ENCODE measurements at regions not wholly inside any gene's neighbourhood (a gene's known extent, or its start where the extent isn't known, plus 50 kb on each side); places are given as distances from the start of the nearest gene placed in this dataset.
A peak's percentile ranks its signal among the peaks of the same experiment; 100 is the strongest.

DNA sequence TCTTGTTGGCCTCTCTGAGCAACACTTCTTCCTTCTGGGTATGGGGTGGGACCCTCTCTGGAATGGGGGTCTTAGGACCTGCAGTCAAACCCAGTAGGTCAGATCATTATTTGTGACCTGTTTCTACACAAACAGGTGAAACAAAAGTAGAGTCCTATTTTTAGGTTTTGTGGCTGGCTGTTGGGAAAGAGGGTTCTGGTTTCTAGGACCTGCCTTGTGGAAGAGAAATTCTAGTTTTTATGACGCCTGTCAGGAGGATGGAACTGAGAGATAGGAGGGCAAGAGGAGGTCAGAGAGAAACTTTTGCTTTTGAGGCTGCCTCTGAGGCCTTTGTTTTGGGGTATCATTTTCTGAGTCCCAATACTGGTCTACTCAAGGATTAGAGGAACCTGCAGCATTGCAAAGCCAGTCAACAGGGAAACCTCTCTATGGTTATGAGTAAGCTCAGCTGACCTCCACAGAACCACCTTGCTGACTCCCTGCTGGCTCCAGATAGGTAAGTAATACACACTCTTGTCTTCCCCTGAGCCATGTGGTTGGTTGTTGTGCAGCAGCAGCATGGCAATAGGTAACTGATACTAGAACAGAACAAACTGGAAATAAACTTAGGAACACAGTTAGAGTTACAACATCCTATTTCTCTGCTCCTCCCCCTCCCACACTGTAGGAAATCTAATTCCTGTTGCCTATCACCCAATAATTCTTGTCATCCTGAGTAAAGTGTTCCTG is 114.7 kb upstream of the VCX3B start:
- no peak overlapping the region for H3K27ac ChIP-seq (ENCODE audit: low read depth, low read length, poor library complexity, severe bottlenecking)
- no peak overlapping the region for H3K4me3 ChIP-seq (ENCODE audit: low read depth, low read length, poor library complexity, severe bottlenecking)
- TF ChIP-seq EZH2 (IDR thresholded peaks at IDR 0.05; ENCODE audit: borderline replicate concordance, low read depth, low read length, poor library complexity, severe bottlenecking): no peak
- TF ChIP-seq, protein P1, sequence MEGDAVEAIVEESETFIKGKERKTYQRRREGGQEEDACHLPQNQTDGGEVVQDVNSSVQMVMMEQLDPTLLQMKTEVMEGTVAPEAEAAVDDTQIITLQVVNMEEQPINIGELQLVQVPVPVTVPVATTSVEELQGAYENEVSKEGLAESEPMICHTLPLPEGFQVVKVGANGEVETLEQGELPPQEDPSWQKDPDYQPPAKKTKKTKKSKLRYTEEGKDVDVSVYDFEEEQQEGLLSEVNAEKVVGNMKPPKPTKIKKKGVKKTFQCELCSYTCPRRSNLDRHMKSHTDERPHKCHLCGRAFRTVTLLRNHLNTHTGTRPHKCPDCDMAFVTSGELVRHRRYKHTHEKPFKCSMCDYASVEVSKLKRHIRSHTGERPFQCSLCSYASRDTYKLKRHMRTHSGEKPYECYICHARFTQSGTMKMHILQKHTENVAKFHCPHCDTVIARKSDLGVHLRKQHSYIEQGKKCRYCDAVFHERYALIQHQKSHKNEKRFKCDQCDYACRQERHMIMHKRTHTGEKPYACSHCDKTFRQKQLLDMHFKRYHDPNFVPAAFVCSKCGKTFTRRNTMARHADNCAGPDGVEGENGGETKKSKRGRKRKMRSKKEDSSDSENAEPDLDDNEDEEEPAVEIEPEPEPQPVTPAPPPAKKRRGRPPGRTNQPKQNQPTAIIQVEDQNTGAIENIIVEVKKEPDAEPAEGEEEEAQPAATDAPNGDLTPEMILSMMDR (conservative IDR thresholded peaks at IDR 0.05; ENCODE audit: low read depth, low read length): no peak
- no peaks in the 10 kb centered on the region for H3K27me3 ChIP-seq (replicated peaks; ENCODE audit: insufficient read depth, low read depth, low read length, poor library complexity)
- H3K9me3 ChIP-seq (ENCODE audit: low read depth, low read length, poor library complexity, severe bottlenecking): no peaks in the 10 kb centered on the region
- H3K36me3 ChIP-seq (ENCODE audit: insufficient read depth, low read length, poor library complexity, severe bottlenecking): no peaks in the 10 kb centered on the region
- CTCF ChIA-PET: no interaction called here
- intact Hi-C loops (cut with micrococcal nuclease; ENCODE audit: unreplicated experiment): no loop called here
- no peak for DNase-seq (ENCODE audit: low spot score)
- H3K4me1 ChIP-seq (ENCODE audit: insufficient read depth, low read length, poor library complexity, severe bottlenecking): no peaks in the 10 kb centered on the region
- POLR2A ChIA-PET (ENCODE audit: low non-redundant PET): no interaction called here
- no TSS peak for BruUV-seq (replicated peaks)

DNA sequence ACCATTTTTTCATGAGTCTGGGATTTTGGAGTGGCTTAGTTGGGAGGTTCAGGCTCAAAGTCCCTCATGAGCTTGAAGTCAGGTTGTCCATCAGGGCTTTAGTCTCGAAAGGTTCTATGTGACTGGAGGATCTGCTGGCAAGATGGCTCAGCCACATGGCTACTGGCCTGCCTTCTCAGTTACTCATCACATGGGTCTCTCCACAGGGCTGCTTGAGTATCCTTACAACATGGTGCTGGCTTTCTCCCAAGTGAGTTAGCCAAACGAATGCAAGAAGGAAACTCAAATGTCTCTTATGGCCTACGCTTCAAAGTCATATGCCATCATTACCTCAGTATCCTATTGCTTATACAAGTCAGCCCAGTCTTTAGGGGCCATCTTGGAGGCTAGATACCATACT is 106.3 kb upstream of the VCX3B start:
- H3K27ac ChIP-seq (ENCODE audit: low read depth, low read length, poor library complexity, severe bottlenecking): no peak overlapping the region
- H3K27me3 ChIP-seq (replicated peaks; ENCODE audit: insufficient read depth, low read depth, low read length, poor library complexity): no peaks in the 10 kb centered on the region
- intact Hi-C loops (cut with micrococcal nuclease; ENCODE audit: unreplicated experiment): no loop called here
- no peaks in the 10 kb centered on the region for H3K36me3 ChIP-seq (ENCODE audit: insufficient read depth, low read length, poor library complexity, severe bottlenecking)
- no peak overlapping the region for H3K4me3 ChIP-seq (ENCODE audit: low read depth, low read length, poor library complexity, severe bottlenecking)
- ChIA-PET CTCF (no interaction called here), POLR2A (ENCODE audit: low non-redundant PET) (no interaction called here)
- TF ChIP-seq, protein P1 (conservative IDR thresholded peaks at IDR 0.05; ENCODE audit: low read depth, low read length): no peak
- no peaks in the 10 kb centered on the region for H3K4me1 ChIP-seq (ENCODE audit: insufficient read depth, low read length, poor library complexity, severe bottlenecking)
- no peaks in the 10 kb centered on the region for H3K9me3 ChIP-seq (ENCODE audit: low read depth, low read length, poor library complexity, severe bottlenecking)
- BruUV-seq (replicated peaks): no TSS peak
- no peak for DNase-seq (ENCODE audit: low spot score)

DNA sequence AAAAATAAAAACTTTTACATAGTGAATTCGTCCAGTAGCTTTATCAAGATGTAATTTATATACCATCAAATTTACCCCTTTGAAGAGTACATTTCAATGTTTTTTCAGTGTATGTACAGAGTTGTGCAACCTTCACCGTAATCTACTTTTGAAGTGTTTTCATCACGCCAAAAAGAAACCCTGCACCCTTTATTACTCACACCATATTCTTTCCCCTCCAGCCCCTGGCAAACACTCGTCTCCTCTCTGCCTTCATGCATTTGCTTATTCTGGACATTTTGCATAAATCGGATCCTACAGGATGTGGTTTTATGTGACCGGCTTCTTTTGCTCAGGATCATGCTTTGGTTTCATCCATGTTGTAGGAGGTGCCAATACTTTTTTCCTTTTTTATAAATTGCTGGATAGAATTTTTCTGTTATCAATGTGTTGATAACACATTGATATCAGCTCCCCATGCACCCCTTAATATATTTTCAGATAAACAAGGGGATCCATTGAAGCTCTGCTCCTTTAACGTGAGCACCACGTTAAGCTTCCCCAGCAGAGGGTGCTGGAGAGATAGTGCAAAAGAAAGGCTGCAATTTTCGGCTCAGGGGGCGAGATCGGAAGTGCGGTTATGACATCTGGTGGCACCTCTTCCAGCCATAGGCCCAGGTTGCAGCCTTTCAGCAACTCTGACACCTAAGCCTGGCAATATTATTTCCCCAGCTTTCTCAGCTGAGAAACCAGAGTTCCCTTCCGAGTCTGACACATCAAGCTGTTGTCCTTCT is 100.1 kb upstream of the VCX3B start:
- no peak for TF ChIP-seq EZH2 (IDR thresholded peaks at IDR 0.05; ENCODE audit: borderline replicate concordance, low read depth, low read length, poor library complexity, severe bottlenecking)
- TF ChIP-seq, protein P1 (conservative IDR thresholded peaks at IDR 0.05; ENCODE audit: low read depth, low read length): peak; percentile 63
- CTCF ChIA-PET: interaction anchor here (1.2 kb wide), 1 partner anchor 374 kb away, joined by 6 read pairs; no protein-coding TSS in a partner anchor
- H3K4me1 ChIP-seq (ENCODE audit: insufficient read depth, low read length, poor library complexity, severe bottlenecking): no peaks in the 10 kb centered on the region
- POLR2A ChIA-PET (ENCODE audit: low non-redundant PET): no interaction called here
- DNase-seq (ENCODE audit: low spot score): peak; percentile 50
- no peak overlapping the region for H3K4me3 ChIP-seq (ENCODE audit: low read depth, low read length, poor library complexity, severe bottlenecking)
- BruUV-seq (replicated peaks): no TSS peak
- H3K36me3 ChIP-seq (ENCODE audit: insufficient read depth, low read length, poor library complexity, severe bottlenecking): no peaks in the 10 kb centered on the region
- H3K27ac ChIP-seq (ENCODE audit: low read depth, low read length, poor library complexity, severe bottlenecking): no peak overlapping the region
- no peaks in the 10 kb centered on the region for H3K9me3 ChIP-seq (ENCODE audit: low read depth, low read length, poor library complexity, severe bottlenecking)
- intact Hi-C loops (cut with micrococcal nuclease; ENCODE audit: unreplicated experiment): loop anchor here (2.0 kb wide), 1 partner anchor 374 kb away; no protein-coding TSS in a partner anchor
- H3K27me3 ChIP-seq (replicated peaks; ENCODE audit: insufficient read depth, low read depth, low read length, poor library complexity): no peaks in the 10 kb centered on the region

Data from A673 (cell line).